ENCODE measurements at regions not wholly inside any gene's neighbourhood (a gene's known extent, or its start where the extent isn't known, plus 50 kb on each side); places are given as distances from the start of the nearest gene placed in this dataset.

DNA sequence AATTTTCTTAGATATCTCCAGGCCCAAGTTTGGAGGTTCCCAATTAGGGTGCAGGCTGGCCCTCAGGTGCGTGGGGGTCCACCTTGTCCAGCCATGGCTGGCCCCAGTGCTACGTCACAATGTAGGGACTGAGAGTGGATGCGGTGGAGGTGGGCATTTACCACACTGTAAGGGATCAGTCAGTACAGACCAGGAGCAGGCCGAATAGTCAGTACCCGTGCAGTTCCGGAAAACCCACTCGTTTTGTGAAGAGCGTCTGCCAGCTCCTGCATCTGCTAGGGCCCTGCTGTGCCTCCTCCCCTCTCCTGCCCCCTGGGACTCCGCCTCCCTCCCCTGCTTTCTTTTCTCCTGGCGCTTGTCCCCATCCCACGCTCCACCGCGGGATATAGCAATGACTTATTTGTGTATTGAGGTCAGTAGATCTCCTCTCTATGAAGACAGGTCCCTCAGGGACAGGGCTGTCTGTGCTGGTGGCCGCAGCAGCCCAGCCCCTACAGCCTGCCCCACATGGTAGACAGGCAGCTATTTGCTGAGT, 50.4 kb upstream of the SEPTIN5 start:
- DNase-seq, result no peak

DNA sequence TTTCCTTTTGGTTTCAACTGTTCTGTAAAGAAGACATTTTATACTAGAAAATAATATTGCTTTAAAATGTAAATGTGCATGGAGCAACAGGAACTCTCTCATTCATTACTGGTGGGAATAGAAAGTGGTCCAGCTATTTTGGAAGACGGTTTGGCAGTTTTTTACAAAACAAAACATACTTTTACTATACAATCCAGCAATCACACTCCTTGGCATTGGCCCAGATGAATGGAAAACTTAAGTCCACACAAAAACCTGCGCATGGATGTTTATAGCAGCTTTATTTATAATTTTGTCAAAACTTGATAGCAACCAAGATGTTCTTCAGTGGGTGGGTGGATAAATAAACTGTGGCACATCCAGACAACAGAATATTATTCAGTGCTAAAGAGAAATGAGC, 49.9 kb upstream of the SEPTIN5 start:
- no peak for DNase-seq
